Heart left ventricle (tissue), 16 donors: ENCODE measurements at regions not wholly inside any gene's neighbourhood (a gene's known extent, or its start where the extent isn't known, plus 50 kb on each side); places are given as distances from the start of the nearest gene placed in this dataset.

Experiments used
- ATAC-seq, 4 donors: fragments of 200-7000 bp; cut with Tn5 transposase; one replicate each; pipeline ENCODE4 v1.9.1; 2020 to 2022; ENCODE audit warnings: moderate library complexity in 4 of 4, mild to moderate bottlenecking in 3 of 4, moderate number of reproducible peaks in 1 of 4
- DNase-seq, 5 donors: peaks; one replicate each; pipeline ENCODE4 v3.0.0-alpha.2; 2020
- H3K27ac ChIP-seq, 12 donors: fragments of 200-600 bp; sonication (generic) in 4 of 12; one replicate each; pipeline versions ENCODE4 v1.5.0 to v1.8.0; 2016 to 2022; ENCODE audit warnings: mild to moderate bottlenecking in 2 of 12
- H3K27me3 ChIP-seq, 9 donors: fragments of 200-600 bp; sonication (generic) in 2 of 9; one replicate each; pipeline versions ENCODE4 v1.5.1 to v1.8.0; 2016 to 2022; ENCODE audit warnings: mild to moderate bottlenecking in 3 of 9
- H3K36me3 ChIP-seq, 9 donors: fragments of 200-600 bp; sonication (generic) in 2 of 9; one replicate each; pipeline versions ENCODE4 v1.5.0 to v1.8.0; 2018 to 2022; ENCODE audit warnings: mild to moderate bottlenecking in 2 of 9
- H3K4me1 ChIP-seq, 12 donors: fragments of 200-600 bp; sonication (generic) in 4 of 12; one replicate each; pipeline versions ENCODE4 v1.5.0 to v1.8.0; 2016 to 2022; ENCODE audit warnings: mild to moderate bottlenecking in 3 of 12
- H3K4me3 ChIP-seq, 12 donors: fragments of 200-600 bp; sonication (generic) in 4 of 12; one replicate each; pipeline versions ENCODE4 v1.5.0 to v1.8.0; 2017 to 2022; ENCODE audit warnings: mild to moderate bottlenecking in 9 of 12, moderate library complexity in 4 of 12
- H3K9me3 ChIP-seq, 12 donors: fragments of 200-600 bp; sonication (generic) in 4 of 12; one replicate each; pipeline versions ENCODE4 v1.5.0 to v1.8.0; 2016 to 2022; ENCODE audit warnings: mild to moderate bottlenecking in 1 of 12
- POLR2A ChIP-seq, 2 donors: fragments of 450-650 bp; IDR thresholded peaks; one replicate each; pipeline ENCODE4 v1.6.1; 2017; ENCODE audit warnings: antibody characterized with exemption in 2 of 2, mild to moderate bottlenecking in 2 of 2, moderate library complexity in 2 of 2
- WGBS, 4 donors: extraction: QIAGEN DNeasy Blood & Tissue Kit in 2 of 4; methylation state at CpG; one replicate each; pipeline versions ENCODE4 v1.1.5 to v1.1.7; 2013 to 2018; 5-methylcytosine and 5-hydroxymethylcytosine counted together
- intact Hi-C, 10 donors: fragments of 100-400 bp; cut with DNase I; formaldehyde crosslinking; loops; one replicate each; pipeline versions ENCODE4 v1.11.1 to v1.14.2; 2022
- TF ChIP-seq, protein P1 (sequence below), 12 donors: fragments of 200-600 bp; sonication (generic) in 4 of 12; IDR thresholded peaks; one replicate each; pipeline versions ENCODE4 v1.5.0 to v1.8.0; 2018 to 2022; ENCODE audit warnings: antibody characterized with exemption in 12 of 12, mild to moderate bottlenecking in 5 of 12
- donor health status: ischemic (EF 13 %, LVEDD 7.1; RV severe dilation, severe dysfunction).
- donor health status: healthy with polysubstance abuse.
- donor health status: DM: no; HTN: yes; CAD: no.
- donor health status: DM: no; HTN: no; CAD: no.
- donor health status: ischemic (EF 25% LVEDD 6.9; RV normal size, moderate dysfunction).
- donor health status: ischemic (EF 25% LVEDD 5.7; RV mildly dilated, moderate dysfunction).
- donor health status: healthy.
- donor health status: DM: yes; HTN: yes; CAD: no.
- donor health status: ischemic (EF 35%, LVEDD 5.7; RV mildly dilated, moderate dysfunction).
- donor health status: nonischemic (EF 11% LVEDD 7.7; RV severe dilation, severe dysfunction).
- donor health status: DM: yes; HTN: yes; CAD: no.
- donor health status: PGD.
- donor health status: ischemic (EF 29% LVEDD 5.4; RV normal size, mild dysfunction).
- donor health status: nonischemic (EF 23%, LVEDD 6.1; RV moderate dilation, normal function).

- Histone ChIP-seq H3K4me3 (no peak overlapping the region), H3K27ac (no peak overlapping the region), H3K9me3 (no peaks in the 10 kb centered on the region), H3K27me3 (no peaks in the 10 kb centered on the region), H3K4me1 (no peaks in the 10 kb centered on the region), H3K36me3 (no peaks in the 10 kb centered on the region)
- no peak for DNase-seq
- TF ChIP-seq POLR2A (IDR thresholded peaks at IDR 0.05), result no peak
- intact Hi-C loops, result no loop called here
- no peak for ATAC-seq
These were observed 99.9 kb upstream of the GRIA1 start for GRCh38 chr5:153390569-153390968.

DNA sequence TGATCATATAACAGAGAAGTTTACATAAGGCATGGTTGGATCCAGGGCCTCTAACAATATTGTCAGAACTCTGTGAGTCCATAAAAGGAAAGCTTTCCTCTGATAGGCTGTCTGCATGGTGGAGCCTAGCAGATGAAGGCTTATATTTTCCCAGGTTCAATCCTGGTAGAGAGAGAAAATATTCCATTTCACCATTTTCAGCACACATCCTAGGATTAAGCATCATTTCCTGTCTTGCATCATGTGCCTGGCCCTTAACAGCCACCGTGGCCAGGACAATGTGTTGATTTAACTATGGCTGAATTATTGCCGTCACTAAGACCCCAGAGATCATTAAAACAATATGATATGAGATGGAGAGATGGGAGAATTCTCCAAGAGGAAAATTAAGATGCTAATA is 90.9 kb upstream of the GRIA1 start:
- Histone ChIP-seq H3K27ac (no peak overlapping the region), H3K36me3 (no peaks in the 10 kb centered on the region), H3K27me3 (no peaks in the 10 kb centered on the region), H3K9me3 (no peaks in the 10 kb centered on the region), H3K4me1 (no peaks in the 10 kb centered on the region), H3K4me3 (no peak overlapping the region)
- WGBS, 4 donors, result 45 to 49% (median 47%) methylated on average over 2 of the region's 2 CpGs
- DNase-seq (no peak), ATAC-seq (no peak)
- no peak for TF ChIP-seq POLR2A (IDR thresholded peaks at IDR 0.05)
- TF ChIP-seq, protein P1, sequence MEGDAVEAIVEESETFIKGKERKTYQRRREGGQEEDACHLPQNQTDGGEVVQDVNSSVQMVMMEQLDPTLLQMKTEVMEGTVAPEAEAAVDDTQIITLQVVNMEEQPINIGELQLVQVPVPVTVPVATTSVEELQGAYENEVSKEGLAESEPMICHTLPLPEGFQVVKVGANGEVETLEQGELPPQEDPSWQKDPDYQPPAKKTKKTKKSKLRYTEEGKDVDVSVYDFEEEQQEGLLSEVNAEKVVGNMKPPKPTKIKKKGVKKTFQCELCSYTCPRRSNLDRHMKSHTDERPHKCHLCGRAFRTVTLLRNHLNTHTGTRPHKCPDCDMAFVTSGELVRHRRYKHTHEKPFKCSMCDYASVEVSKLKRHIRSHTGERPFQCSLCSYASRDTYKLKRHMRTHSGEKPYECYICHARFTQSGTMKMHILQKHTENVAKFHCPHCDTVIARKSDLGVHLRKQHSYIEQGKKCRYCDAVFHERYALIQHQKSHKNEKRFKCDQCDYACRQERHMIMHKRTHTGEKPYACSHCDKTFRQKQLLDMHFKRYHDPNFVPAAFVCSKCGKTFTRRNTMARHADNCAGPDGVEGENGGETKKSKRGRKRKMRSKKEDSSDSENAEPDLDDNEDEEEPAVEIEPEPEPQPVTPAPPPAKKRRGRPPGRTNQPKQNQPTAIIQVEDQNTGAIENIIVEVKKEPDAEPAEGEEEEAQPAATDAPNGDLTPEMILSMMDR (IDR thresholded peaks at IDR 0.05), result no peak
- intact Hi-C loops, result no loop called here

- no peaks in the 10 kb centered on the region for H3K36me3 ChIP-seq
- TF ChIP-seq, protein P1 (IDR thresholded peaks at IDR 0.05), result no peak
- no peak for TF ChIP-seq POLR2A (IDR thresholded peaks at IDR 0.05)
- WGBS, 4 donors, result 63 to 76% (median 74%) methylated on average over 2 of the region's 2 CpGs
- intact Hi-C loops, result no loop called here
- H3K27ac ChIP-seq, result no peak overlapping the region
- no peaks in the 10 kb centered on the region for H3K27me3 ChIP-seq
- ATAC-seq (no peak), DNase-seq (no peak)
- no peaks in the 10 kb centered on the region for H3K4me1 ChIP-seq
- H3K4me3 ChIP-seq, result no peak overlapping the region
- no peaks in the 10 kb centered on the region for H3K9me3 ChIP-seq
These were observed 89.5 kb upstream of the GRIA1 start for GRCh38 chr5:153400931-153401330.

DNA sequence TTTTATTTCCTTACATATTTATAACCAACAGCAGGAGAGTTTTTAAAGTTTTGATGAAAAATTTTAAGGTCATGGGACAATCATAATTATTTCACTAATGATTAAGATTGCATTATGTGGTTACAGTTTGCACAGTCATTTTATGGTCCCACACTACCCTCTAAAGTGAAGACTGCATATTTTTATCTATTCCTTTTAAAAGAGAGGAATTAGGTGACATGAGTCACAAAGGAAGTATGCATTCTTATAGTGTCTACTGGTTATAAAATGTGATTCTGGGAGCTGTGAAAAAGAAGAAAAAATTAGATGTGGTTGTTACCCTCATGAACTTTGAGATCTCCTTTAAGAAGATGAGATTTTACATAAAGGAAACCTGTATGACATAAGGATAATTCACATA is 87.9 kb upstream of the GRIA1 start:
- TF ChIP-seq, protein P1 (IDR thresholded peaks at IDR 0.05), result no peak
- no peak for TF ChIP-seq POLR2A (IDR thresholded peaks at IDR 0.05)
- Histone ChIP-seq H3K9me3 (no peaks in the 10 kb centered on the region), H3K4me1 (no peaks in the 10 kb centered on the region), H3K27me3 (no peaks in the 10 kb centered on the region), H3K4me3 (no peak overlapping the region), H3K27ac (no peak overlapping the region), H3K36me3 (no peaks in the 10 kb centered on the region)
- intact Hi-C loops, result no loop called here
- ATAC-seq (no peak), DNase-seq (no peak)

DNA sequence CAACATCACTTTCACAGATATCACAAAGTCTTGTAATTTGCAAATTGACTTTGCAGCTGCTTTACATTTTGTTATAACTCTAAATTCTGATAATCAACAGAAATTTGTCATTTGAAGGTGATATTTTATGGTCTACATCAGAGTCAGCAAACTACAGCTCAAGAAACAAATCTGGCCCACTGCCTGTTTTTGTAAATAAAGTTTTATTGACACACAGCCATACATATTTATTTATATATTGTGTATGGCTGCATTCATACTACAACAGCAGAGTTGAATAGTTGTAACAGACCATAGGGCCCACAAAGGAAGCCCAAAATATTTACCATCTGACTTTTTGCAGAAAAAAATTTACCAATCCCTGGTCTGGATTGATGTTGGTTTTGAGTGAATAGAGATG is 87.0 kb upstream of the GRIA1 start:
- ATAC-seq (no peak), DNase-seq (no peak)
- intact Hi-C loops, result no loop called here
- Histone ChIP-seq H3K36me3 (no peaks in the 10 kb centered on the region), H3K9me3 (no peaks in the 10 kb centered on the region), H3K4me3 (no peak overlapping the region), H3K27ac (no peak overlapping the region), H3K27me3 (no peaks in the 10 kb centered on the region), H3K4me1 (no peaks in the 10 kb centered on the region)
- TF ChIP-seq, protein P1 (IDR thresholded peaks at IDR 0.05), result no peak
- TF ChIP-seq POLR2A (IDR thresholded peaks at IDR 0.05), result no peak
